Osteocyte (in vitro differentiated cells): ENCODE measurements at regions not wholly inside any gene's neighbourhood (a gene's known extent, or its start where the extent isn't known, plus 50 kb on each side); places are given as distances from the start of the nearest gene placed in this dataset.

Source experiments
- DNase-seq: peaks from one replicate; pipeline ENCODE4 v3.0.0; 2021; ENCODE audit warnings: mixed read lengths; ENCODE audit not compliant: unreplicated experiment; ENCODE audit errors: extremely low spot score
- H3K27ac Mint-ChIP-seq: one replicate; pipeline ENCODE4 v1.8.0; 2021; ENCODE audit warnings: mild to moderate bottlenecking, mixed read lengths; ENCODE audit not compliant: unreplicated experiment
- H3K27me3 Mint-ChIP-seq: one replicate; pipeline ENCODE4 v1.8.0; 2021; ENCODE audit warnings: mixed read lengths; ENCODE audit not compliant: unreplicated experiment
- H3K36me3 Mint-ChIP-seq: one replicate; pipeline ENCODE4 v1.8.0; 2021; ENCODE audit warnings: mixed read lengths; ENCODE audit not compliant: unreplicated experiment
- H3K4me1 Mint-ChIP-seq: one replicate; pipeline ENCODE4 v1.8.0; 2021; ENCODE audit warnings: mixed read lengths; ENCODE audit not compliant: unreplicated experiment
- H3K4me3 Mint-ChIP-seq: one replicate; pipeline ENCODE4 v1.8.0; 2021; ENCODE audit warnings: mild to moderate bottlenecking, moderate library complexity, mixed read lengths; ENCODE audit not compliant: unreplicated experiment
- H3K9me3 Mint-ChIP-seq: one replicate; pipeline ENCODE4 v1.8.0; 2021; ENCODE audit warnings: mixed read lengths; ENCODE audit not compliant: unreplicated experiment
- TF ChIP-seq, protein P1 (sequence below): fragments of 200-600 bp; sonication (generic); IDR thresholded peaks from 2 replicates; pipeline ENCODE4 v1.5.0; 2021; ENCODE audit warnings: antibody characterized with exemption, mild to moderate bottlenecking, moderate library complexity

DNA sequence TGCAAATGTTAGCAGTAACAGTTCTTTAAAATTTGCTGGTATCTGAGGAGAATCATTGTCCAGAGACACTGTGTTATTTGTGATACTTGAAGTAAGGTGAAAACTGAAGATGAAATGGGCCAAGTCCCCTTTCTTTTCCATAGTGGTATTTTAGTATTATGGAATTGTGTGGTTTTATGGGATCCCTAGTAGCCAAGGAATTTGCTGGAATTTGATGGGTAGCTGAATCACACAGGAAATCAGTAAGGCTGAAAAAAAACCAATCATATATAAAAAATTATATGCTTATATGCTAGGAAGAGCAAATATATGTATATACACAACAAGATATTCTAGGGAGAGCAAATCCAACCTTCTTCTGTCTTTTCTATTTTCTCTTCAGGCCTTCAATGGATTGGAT, 54.2 kb upstream of the TACR1 start:
- no peaks in the 10 kb centered on the region for H3K36me3 Mint-ChIP-seq
- peaks cover 25% of the 10 kb centered on the region for H3K9me3 Mint-ChIP-seq
- no peaks in the 10 kb centered on the region for H3K4me1 Mint-ChIP-seq
- no peak for DNase-seq
- no peak overlapping the region for H3K4me3 Mint-ChIP-seq
- TF ChIP-seq, protein P1, sequence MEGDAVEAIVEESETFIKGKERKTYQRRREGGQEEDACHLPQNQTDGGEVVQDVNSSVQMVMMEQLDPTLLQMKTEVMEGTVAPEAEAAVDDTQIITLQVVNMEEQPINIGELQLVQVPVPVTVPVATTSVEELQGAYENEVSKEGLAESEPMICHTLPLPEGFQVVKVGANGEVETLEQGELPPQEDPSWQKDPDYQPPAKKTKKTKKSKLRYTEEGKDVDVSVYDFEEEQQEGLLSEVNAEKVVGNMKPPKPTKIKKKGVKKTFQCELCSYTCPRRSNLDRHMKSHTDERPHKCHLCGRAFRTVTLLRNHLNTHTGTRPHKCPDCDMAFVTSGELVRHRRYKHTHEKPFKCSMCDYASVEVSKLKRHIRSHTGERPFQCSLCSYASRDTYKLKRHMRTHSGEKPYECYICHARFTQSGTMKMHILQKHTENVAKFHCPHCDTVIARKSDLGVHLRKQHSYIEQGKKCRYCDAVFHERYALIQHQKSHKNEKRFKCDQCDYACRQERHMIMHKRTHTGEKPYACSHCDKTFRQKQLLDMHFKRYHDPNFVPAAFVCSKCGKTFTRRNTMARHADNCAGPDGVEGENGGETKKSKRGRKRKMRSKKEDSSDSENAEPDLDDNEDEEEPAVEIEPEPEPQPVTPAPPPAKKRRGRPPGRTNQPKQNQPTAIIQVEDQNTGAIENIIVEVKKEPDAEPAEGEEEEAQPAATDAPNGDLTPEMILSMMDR: no peak
- H3K27me3 Mint-ChIP-seq: no peaks in the 10 kb centered on the region
- H3K27ac Mint-ChIP-seq: no peak overlapping the region

- Mint-ChIP-seq H3K36me3 (no peaks in the 10 kb centered on the region), H3K4me3 (no peak overlapping the region), H3K27ac (no peak overlapping the region), H3K9me3 (peaks cover 14% of the 10 kb centered on the region), H3K27me3 (no peaks in the 10 kb centered on the region), H3K4me1 (no peaks in the 10 kb centered on the region)
- DNase-seq: no peak
- TF ChIP-seq, protein P1: no peak
Observed at GRCh38 chr2:75251896-75252295, 52.6 kb upstream of the TACR1 start.
